ENCODE measurements at regions not wholly inside any gene's neighbourhood (a gene's known extent, or its start where the extent isn't known, plus 50 kb on each side); places are given as distances from the start of the nearest gene placed in this dataset.
"Not testable (repeated sequence)": the region's sequence is repeated elsewhere in the genome, so short reads cannot be mapped to it uniquely, and the experiment has no call there.

GRCh38 chr2:59171019-59171418 lies 929.9 kb upstream of the FANCL start:
- CTCF ChIA-PET: no interaction called here
- H3K4me2 ChIP-seq: no peak overlapping the region
- H3K4me1 ChIP-seq (replicated peaks; ENCODE audit: insufficient read depth): no peaks in the 10 kb centered on the region
- no peaks in the 10 kb centered on the region for H3K36me3 ChIP-seq (ENCODE audit: low read depth)
- no peak overlapping the region for H2AFZ ChIP-seq
- no peaks in the 10 kb centered on the region for H4K20me1 ChIP-seq (ENCODE audit: insufficient read depth)
- peak in 1 of 2 experiments; percentile 11 for DNase-seq
- no peak overlapping the region for H3K4me3 ChIP-seq
- no peaks in the 10 kb centered on the region for H3K9me2 ChIP-seq (ENCODE audit: insufficient read depth)
- H3F3A ChIP-seq (ENCODE audit: insufficient read depth, low read depth): no peaks in the 10 kb centered on the region
- POLR2A ChIA-PET (ENCODE audit: unreplicated experiment): no interaction called here
- H3K27ac ChIP-seq: no peak overlapping the region
- TF ChIP-seq, protein P1, sequence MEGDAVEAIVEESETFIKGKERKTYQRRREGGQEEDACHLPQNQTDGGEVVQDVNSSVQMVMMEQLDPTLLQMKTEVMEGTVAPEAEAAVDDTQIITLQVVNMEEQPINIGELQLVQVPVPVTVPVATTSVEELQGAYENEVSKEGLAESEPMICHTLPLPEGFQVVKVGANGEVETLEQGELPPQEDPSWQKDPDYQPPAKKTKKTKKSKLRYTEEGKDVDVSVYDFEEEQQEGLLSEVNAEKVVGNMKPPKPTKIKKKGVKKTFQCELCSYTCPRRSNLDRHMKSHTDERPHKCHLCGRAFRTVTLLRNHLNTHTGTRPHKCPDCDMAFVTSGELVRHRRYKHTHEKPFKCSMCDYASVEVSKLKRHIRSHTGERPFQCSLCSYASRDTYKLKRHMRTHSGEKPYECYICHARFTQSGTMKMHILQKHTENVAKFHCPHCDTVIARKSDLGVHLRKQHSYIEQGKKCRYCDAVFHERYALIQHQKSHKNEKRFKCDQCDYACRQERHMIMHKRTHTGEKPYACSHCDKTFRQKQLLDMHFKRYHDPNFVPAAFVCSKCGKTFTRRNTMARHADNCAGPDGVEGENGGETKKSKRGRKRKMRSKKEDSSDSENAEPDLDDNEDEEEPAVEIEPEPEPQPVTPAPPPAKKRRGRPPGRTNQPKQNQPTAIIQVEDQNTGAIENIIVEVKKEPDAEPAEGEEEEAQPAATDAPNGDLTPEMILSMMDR (conservative IDR thresholded peaks at IDR 0.05): no peak
- no peak for TF ChIP-seq EZH2 (IDR thresholded peaks at IDR 0.05; ENCODE audit: low read depth)
- H3K79me2 ChIP-seq (ENCODE audit: low read depth): no peaks in the 10 kb centered on the region
- no TSS peak for BruUV-seq (replicated peaks)
- intact Hi-C loops (cut with micrococcal nuclease; ENCODE audit: unreplicated experiment): no loop called here
- peaks cover 48% of the 10 kb centered on the region; the same call in 1 of the 2 replicates for H3K27me3 ChIP-seq (ENCODE audit: insufficient read depth, low read depth)
- H3K9me3 ChIP-seq (ENCODE audit: insufficient read depth, low read depth): no peaks in the 10 kb centered on the region

DNA sequence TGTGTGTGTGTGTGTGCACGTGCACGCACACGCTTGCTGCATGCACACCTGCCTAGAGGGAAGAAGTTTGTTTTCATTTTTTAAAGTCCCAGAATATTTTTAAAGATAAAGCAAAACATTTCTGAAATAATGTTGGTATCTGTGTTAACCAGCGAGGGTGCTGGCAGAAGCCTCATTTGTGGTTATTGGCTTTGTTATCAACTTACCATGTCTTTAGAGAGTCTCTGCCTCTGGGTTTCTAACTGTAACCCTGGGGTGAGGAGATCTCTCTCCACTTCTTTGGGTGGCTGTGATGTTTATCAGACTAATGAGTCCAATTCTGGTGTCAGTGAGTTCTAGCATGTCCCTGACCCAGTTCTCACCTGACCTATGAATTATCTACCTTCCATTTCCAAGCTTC lies 927.6 kb upstream of the FANCL start:
- H3K4me1 ChIP-seq (replicated peaks; ENCODE audit: insufficient read depth): no peaks in the 10 kb centered on the region
- CTCF ChIA-PET: no interaction called here
- DNase-seq: no peak
- no TSS peak for BruUV-seq (replicated peaks)
- H3K36me3 ChIP-seq (ENCODE audit: low read depth): no peaks in the 10 kb centered on the region
- intact Hi-C loops (cut with micrococcal nuclease; ENCODE audit: unreplicated experiment): no loop called here
- TF ChIP-seq, protein P1 (conservative IDR thresholded peaks at IDR 0.05): no peak
- TF ChIP-seq EZH2 (IDR thresholded peaks at IDR 0.05; ENCODE audit: low read depth): no peak
- no peak overlapping the region for H3K4me2 ChIP-seq
- no peaks in the 10 kb centered on the region for H3F3A ChIP-seq (ENCODE audit: insufficient read depth, low read depth)
- no peaks in the 10 kb centered on the region for H3K9me2 ChIP-seq (ENCODE audit: insufficient read depth)
- H3K79me2 ChIP-seq (ENCODE audit: low read depth): no peaks in the 10 kb centered on the region
- H3K27me3 ChIP-seq (ENCODE audit: insufficient read depth, low read depth): peaks cover 32% of the 10 kb centered on the region; the same call in 1 of the 2 replicates
- H4K20me1 ChIP-seq (ENCODE audit: insufficient read depth): no peaks in the 10 kb centered on the region
- no peaks in the 10 kb centered on the region for H3K9me3 ChIP-seq (ENCODE audit: insufficient read depth, low read depth)
- POLR2A ChIA-PET (ENCODE audit: unreplicated experiment): no interaction called here
- no peak overlapping the region for H3K4me3 ChIP-seq
- no peak overlapping the region for H2AFZ ChIP-seq
- H3K27ac ChIP-seq: no peak overlapping the region

DNA sequence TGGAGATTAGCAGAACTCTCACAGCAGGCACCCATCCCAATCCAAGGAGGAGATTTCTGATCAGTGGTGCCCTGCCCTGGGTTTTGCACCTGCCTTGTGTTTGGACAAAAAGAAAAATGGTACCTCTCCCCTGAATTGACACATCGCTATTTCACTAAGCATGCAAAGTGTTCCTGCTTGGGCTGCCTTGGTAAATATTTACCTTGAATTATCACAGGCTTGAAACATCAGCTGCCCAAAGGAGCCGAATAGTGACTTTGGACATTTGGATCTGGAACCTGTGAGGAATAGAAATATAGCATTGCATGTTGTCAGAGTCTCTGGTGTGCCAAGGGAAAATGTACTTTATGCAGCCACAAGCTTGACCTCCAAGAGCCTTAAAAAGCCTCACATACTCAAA lies 926.4 kb upstream of the FANCL start:
- no peaks in the 10 kb centered on the region for H3K79me2 ChIP-seq (ENCODE audit: low read depth)
- no peaks in the 10 kb centered on the region for H3K36me3 ChIP-seq (ENCODE audit: low read depth)
- peak in 1 of 2 experiments; percentile 8 for DNase-seq
- no peaks in the 10 kb centered on the region for H3K9me3 ChIP-seq (ENCODE audit: insufficient read depth, low read depth)
- TF ChIP-seq EZH2 (IDR thresholded peaks at IDR 0.05; ENCODE audit: low read depth): no peak
- TF ChIP-seq, protein P1 (conservative IDR thresholded peaks at IDR 0.05): no peak
- CTCF ChIA-PET: no interaction called here
- peaks cover 21% of the 10 kb centered on the region; the same call in 1 of the 2 replicates for H3K27me3 ChIP-seq (ENCODE audit: insufficient read depth, low read depth)
- POLR2A ChIA-PET (ENCODE audit: unreplicated experiment): no interaction called here
- no peak overlapping the region for H3K27ac ChIP-seq
- no peak overlapping the region for H2AFZ ChIP-seq
- H3K9me2 ChIP-seq (ENCODE audit: insufficient read depth): no peaks in the 10 kb centered on the region
- H3K4me2 ChIP-seq: no peak overlapping the region
- no TSS peak for BruUV-seq (replicated peaks)
- no peaks in the 10 kb centered on the region for H4K20me1 ChIP-seq (ENCODE audit: insufficient read depth)
- no peaks in the 10 kb centered on the region for H3F3A ChIP-seq (ENCODE audit: insufficient read depth, low read depth)
- intact Hi-C loops (cut with micrococcal nuclease; ENCODE audit: unreplicated experiment): no loop called here
- H3K4me1 ChIP-seq (replicated peaks; ENCODE audit: insufficient read depth): no peaks in the 10 kb centered on the region
- no peak overlapping the region for H3K4me3 ChIP-seq

DNA sequence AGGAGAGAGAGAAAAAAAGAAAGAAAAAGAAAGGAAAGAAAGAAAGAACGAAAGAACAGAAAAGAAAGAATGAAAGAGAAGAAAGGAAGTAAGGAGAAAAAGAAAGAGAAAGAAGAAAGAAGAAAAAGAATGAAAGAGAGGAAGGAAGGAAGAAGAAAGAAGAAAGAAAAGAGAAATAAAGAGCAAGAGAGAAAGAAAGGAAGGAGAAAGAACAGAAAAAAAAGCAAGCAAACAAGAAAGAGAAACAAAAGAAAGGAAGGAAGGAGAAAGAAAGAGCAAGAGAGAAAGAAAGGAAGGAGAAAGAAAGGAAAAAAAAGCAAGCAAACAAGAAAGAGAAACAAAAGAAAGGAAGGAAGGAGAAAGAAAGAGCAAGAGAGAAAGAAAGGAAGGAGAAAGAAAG lies 916.8 kb upstream of the FANCL start:
- DNase-seq; H3F3A ChIP-seq (ENCODE audit: insufficient read depth, low read depth); POLR2A ChIA-PET (ENCODE audit: unreplicated experiment); intact Hi-C loops (cut with micrococcal nuclease; ENCODE audit: unreplicated experiment); H3K4me3 ChIP-seq; H3K4me1 ChIP-seq (replicated peaks; ENCODE audit: insufficient read depth); H3K79me2 ChIP-seq (ENCODE audit: low read depth); H3K4me2 ChIP-seq; H3K36me3 ChIP-seq (ENCODE audit: low read depth); CTCF ChIA-PET; H3K9me3 ChIP-seq (ENCODE audit: insufficient read depth, low read depth); H3K27ac ChIP-seq; H4K20me1 ChIP-seq (ENCODE audit: insufficient read depth); H3K9me2 ChIP-seq (ENCODE audit: insufficient read depth); BruUV-seq (replicated peaks); H2AFZ ChIP-seq: not testable (repeated sequence)
- H3K27me3 ChIP-seq (ENCODE audit: insufficient read depth, low read depth): peaks cover 11% of the 10 kb centered on the region; the same call in 1 of the 2 replicates

Data from PC-9 (cell line).